Mucosa of descending colon (tissue), 3 donors: ENCODE measurements at regions not wholly inside any gene's neighbourhood (a gene's known extent, or its start where the extent isn't known, plus 50 kb on each side); places are given as distances from the start of the nearest gene placed in this dataset.

Source experiments
- ATAC-seq: fragments of 200-7000 bp; cut with Tn5 transposase; one replicate; pipeline ENCODE4 v1.9.1; 2020; ENCODE audit warnings: mild to moderate bottlenecking, moderate library complexity
- DNase-seq, 3 donors: peaks; one replicate each; pipeline ENCODE4 v3.0.0-alpha.2; 2020
- H3K36me3 ChIP-seq: fragments of 200-600 bp; one replicate; pipeline ENCODE4 v1.8.0; 2021; ENCODE audit warnings: low read depth, mild to moderate bottlenecking
- H3K4me1 ChIP-seq: fragments of 200-600 bp; one replicate; pipeline ENCODE4 v1.8.0; 2021; ENCODE audit warnings: low read depth, mild to moderate bottlenecking
- H3K4me3 ChIP-seq: fragments of 200-600 bp; one replicate; pipeline ENCODE4 v1.8.0; 2021; ENCODE audit warnings: mild to moderate bottlenecking
- H3K9me3 ChIP-seq: fragments of 200-600 bp; one replicate; pipeline ENCODE4 v1.8.0; 2021; ENCODE audit warnings: mild to moderate bottlenecking
- intact Hi-C, 2 donors: fragments of 100-400 bp; cut with DNase I in 1 of 2; cut with micrococcal nuclease in 1 of 2; formaldehyde crosslinking; loops; one replicate each; pipeline versions ENCODE4 v1.11.0 to v1.11.1; 2022; cut with DNase I, micrococcal nuclease
- TF ChIP-seq, protein P1 (sequence below): fragments of 200-600 bp; IDR thresholded peaks from one replicate; pipeline ENCODE4 v1.8.0; 2022; ENCODE audit warnings: antibody characterized with exemption, mild to moderate bottlenecking
- donor health status: DM: no; HTN: no; CAD: no; lungs with moderate emphysema.
- donor health status: DM: no; HTN: no; CAD: no.
- donor health status: DM: no; HTN: yes; CAD: no.

DNA sequence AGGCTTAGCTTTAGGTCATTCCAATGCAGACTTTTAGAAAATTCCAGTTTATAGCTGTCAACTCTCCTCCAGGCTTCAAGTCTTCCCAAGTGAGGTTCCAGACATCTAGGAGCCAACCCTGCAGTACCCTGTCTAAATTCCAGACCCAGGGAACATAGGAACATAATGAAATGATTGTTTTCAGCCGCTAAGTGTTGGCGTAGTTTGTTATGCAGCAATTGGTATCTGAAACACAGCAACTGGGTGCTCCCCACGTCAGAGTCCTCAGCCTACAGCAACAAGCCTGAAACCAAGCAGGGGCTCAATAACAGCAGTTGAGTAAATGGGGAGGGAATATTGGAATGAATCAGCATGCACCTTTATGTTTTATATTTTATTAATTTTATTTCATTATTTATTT, 66.8 kb downstream of the BOD1 start:
- ATAC-seq: no peak
- Histone ChIP-seq H3K36me3 (no peaks in the 10 kb centered on the region), H3K9me3 (no peaks in the 10 kb centered on the region), H3K4me3 (no peak overlapping the region), H3K4me1 (no peaks in the 10 kb centered on the region)
- TF ChIP-seq, protein P1, sequence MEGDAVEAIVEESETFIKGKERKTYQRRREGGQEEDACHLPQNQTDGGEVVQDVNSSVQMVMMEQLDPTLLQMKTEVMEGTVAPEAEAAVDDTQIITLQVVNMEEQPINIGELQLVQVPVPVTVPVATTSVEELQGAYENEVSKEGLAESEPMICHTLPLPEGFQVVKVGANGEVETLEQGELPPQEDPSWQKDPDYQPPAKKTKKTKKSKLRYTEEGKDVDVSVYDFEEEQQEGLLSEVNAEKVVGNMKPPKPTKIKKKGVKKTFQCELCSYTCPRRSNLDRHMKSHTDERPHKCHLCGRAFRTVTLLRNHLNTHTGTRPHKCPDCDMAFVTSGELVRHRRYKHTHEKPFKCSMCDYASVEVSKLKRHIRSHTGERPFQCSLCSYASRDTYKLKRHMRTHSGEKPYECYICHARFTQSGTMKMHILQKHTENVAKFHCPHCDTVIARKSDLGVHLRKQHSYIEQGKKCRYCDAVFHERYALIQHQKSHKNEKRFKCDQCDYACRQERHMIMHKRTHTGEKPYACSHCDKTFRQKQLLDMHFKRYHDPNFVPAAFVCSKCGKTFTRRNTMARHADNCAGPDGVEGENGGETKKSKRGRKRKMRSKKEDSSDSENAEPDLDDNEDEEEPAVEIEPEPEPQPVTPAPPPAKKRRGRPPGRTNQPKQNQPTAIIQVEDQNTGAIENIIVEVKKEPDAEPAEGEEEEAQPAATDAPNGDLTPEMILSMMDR: no peak
- DNase-seq: no peak
- intact Hi-C loops: no loop called here

DNA sequence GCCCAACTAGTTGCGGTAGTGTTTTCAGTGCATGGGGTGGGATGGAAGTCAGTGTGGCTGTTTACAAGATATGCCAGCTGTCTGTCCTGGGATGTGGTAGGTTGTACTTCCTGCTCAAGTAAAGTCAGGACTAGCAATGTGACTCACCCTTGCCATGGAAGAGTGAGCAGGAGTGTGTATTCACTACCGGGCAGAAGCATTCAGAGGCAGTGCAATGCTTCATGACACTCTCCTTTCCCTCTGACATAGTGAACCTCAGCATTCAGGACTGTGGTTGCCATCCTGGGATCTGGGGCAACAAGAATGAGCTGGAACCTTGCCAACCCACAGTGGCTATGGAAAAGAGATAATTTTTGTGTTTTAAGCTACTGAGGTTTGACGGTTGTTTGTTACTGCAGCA, 68.9 kb downstream of the BOD1 start:
- H3K4me3 ChIP-seq: no peak overlapping the region
- H3K9me3 ChIP-seq: no peaks in the 10 kb centered on the region
- TF ChIP-seq, protein P1: no peak
- intact Hi-C loops: no loop called here
- DNase-seq (no peak), ATAC-seq (no peak)
- H3K36me3 ChIP-seq: no peaks in the 10 kb centered on the region
- no peaks in the 10 kb centered on the region for H3K4me1 ChIP-seq

DNA sequence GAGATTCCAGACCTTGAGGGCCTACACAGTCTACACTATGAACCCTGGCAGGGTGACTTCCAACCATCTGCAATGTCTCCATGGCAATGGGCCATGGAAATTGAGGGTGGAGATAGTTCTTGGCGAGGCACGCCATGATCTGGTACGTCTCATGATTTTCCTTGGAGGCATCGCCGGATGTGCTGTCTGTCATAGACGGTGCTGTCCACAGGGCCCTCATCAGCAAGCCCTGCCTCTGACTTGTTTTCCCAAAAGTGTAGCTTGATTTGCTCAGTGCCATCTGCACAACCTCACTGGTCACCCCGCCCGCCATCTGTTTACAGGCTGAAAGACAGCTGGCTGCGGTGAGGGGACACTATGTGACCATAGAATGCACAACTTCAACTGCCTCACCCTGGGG, 73.5 kb downstream of the BOD1 start:
- Histone ChIP-seq H3K4me3 (no peak overlapping the region), H3K36me3 (no peaks in the 10 kb centered on the region), H3K9me3 (no peaks in the 10 kb centered on the region), H3K4me1 (no peaks in the 10 kb centered on the region)
- ATAC-seq (no peak), DNase-seq (no peak)
- TF ChIP-seq, protein P1: no peak
- intact Hi-C loops: no loop called here

DNA sequence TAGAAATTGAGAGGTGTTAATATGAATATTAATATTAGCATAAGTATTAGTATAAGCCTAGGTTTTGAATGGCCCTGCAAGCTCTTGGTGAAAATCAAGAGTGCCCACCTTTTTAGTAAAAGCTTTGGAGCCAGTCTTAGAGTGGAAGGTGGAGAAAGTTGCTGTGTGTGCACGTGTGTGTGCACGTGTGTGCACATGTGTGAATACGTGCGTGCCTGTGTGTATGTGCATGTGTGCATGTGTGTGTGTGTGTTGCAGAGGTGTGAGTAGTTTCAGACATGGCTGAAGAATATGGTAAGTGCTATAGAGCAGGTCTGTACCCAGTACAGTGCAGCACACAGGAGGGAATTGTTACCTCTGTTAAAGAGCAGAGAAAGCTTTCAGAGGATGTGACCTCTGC, 74.3 kb downstream of the BOD1 start:
- DNase-seq: no peak
- Histone ChIP-seq H3K4me1 (no peaks in the 10 kb centered on the region), H3K36me3 (no peaks in the 10 kb centered on the region), H3K9me3 (no peaks in the 10 kb centered on the region), H3K4me3 (no peak overlapping the region)
- intact Hi-C loops: no loop called here
- TF ChIP-seq, protein P1: no peak
- no peak for ATAC-seq

DNA sequence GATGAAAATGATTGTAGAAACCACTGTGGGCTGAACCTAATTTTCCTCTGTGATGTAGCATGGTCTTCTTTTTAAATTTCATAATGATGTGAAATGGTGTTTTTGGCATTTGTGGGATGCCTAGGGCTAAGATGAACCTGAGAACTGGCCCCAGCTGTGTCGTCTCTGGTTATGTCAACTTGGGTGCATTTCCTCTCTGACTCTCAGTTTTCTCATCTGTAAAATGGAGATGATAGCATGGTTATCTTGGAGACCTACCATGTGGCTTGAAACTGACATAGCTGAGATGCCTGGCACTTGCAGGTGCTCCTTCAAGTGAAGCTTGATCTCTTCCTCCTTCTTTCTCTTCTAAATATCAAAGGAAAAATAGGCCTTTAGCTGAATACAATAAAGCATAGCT, 77.8 kb downstream of the BOD1 start:
- no peak for DNase-seq
- no peak for ATAC-seq
- TF ChIP-seq, protein P1: no peak
- H3K4me1 ChIP-seq: no peaks in the 10 kb centered on the region
- no peaks in the 10 kb centered on the region for H3K36me3 ChIP-seq
- intact Hi-C loops: no loop called here
- no peak overlapping the region for H3K4me3 ChIP-seq
- H3K9me3 ChIP-seq: no peaks in the 10 kb centered on the region

DNA sequence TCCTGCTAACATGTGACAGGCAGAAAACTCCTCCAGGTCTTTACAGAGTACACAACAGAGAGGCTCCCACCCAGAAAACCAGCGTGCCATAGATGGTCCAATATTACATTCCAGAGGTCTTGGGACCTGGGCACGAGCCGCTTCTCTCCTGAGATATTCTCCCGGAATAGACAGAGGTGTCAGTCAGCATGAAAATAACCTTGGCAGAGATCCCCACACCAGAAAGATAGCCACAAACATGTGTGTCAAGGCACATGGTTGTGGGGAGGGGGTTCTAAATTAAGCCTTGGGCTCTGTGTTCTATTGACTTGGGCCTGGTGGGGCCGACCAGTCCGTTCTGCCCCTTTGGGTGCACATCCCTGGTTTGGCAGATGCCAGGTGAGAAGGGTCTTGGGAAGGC, 78.4 kb downstream of the BOD1 start:
- intact Hi-C loops: no loop called here

More for the DNA sequence above, 78.4 kb downstream of the BOD1 start:
- Histone ChIP-seq H3K9me3 (no peaks in the 10 kb centered on the region), H3K4me3 (no peak overlapping the region), H3K4me1 (no peaks in the 10 kb centered on the region), H3K36me3 (no peaks in the 10 kb centered on the region)
- no peak for ATAC-seq
- TF ChIP-seq, protein P1: no peak
- no peak for DNase-seq
